CD4-positive, alpha-beta T cell treated with Interleukin-6 for 4 hours (primary cell): ENCODE measurements at regions not wholly inside any gene's neighbourhood (a gene's known extent, or its start where the extent isn't known, plus 50 kb on each side); places are given as distances from the start of the nearest gene placed in this dataset.

Source experiments
- DNase-seq: peaks from one replicate; pipeline ENCODE4 v3.0.0-alpha.2; 2020; ENCODE audit warnings: mixed read lengths

- DNase-seq: no peak
Observed at GRCh38 chr10:3248526-3249306, 76.1 kb upstream of the PITRM1 start.

- no peak for DNase-seq
Observed at GRCh38 chr10:3245395-3245794, 72.8 kb upstream of the PITRM1 start.

- no peak for DNase-seq
Observed at GRCh38 chr10:3241967-3242650, 69.5 kb upstream of the PITRM1 start.

GRCh38 chr10:3241274-3241921 is 68.8 kb upstream of the PITRM1 start:
- DNase-seq: no peak

GRCh38 chr10:3239920-3240894 is 67.6 kb upstream of the PITRM1 start:
- DNase-seq: no peak

- peak; percentile 79 for DNase-seq
Observed at GRCh38 chr10:3239066-3239919, 66.7 kb upstream of the PITRM1 start.

GRCh38 chr10:3238115-3238871 is 65.7 kb upstream of the PITRM1 start:
- no peak for DNase-seq

- DNase-seq: no peak
Observed at GRCh38 chr10:3237530-3237929, 64.9 kb upstream of the PITRM1 start.

GRCh38 chr10:3236644-3237404 is 64.2 kb upstream of the PITRM1 start:
- DNase-seq: no peak

GRCh38 chr10:3235996-3236510 is 63.5 kb upstream of the PITRM1 start:
- DNase-seq: no peak

- DNase-seq: no peak
Observed at GRCh38 chr10:3235395-3235794, 62.8 kb upstream of the PITRM1 start.

GRCh38 chr10:3233486-3233990 is 61.0 kb upstream of the PITRM1 start:
- no peak for DNase-seq

GRCh38 chr10:3231951-3232730 is 59.6 kb upstream of the PITRM1 start:
- no peak for DNase-seq

- DNase-seq: no peak
Observed at GRCh38 chr10:3229815-3230214, 57.2 kb upstream of the PITRM1 start.

- DNase-seq: no peak
Observed at GRCh38 chr10:3228629-3228945, 56.0 kb upstream of the PITRM1 start.

- no peak for DNase-seq
Observed at GRCh38 chr10:3226960-3227744, 54.6 kb upstream of the PITRM1 start.

GRCh38 chr10:3225561-3225960 is 53.0 kb upstream of the PITRM1 start:
- no peak for DNase-seq

- DNase-seq: no peak
Observed at GRCh38 chr10:3224241-3224640, 51.7 kb upstream of the PITRM1 start.
